Kidney (tissue), 13 donors: ENCODE measurements at regions not wholly inside any gene's neighbourhood (a gene's known extent, or its start where the extent isn't known, plus 50 kb on each side); places are given as distances from the start of the nearest gene placed in this dataset.
A peak's percentile ranks its signal among the peaks of the same experiment; 100 is the strongest.

Experiments used
- DNase-seq, 5 donors: peaks; one replicate each; pipeline ENCODE4 v3.0.0-alpha.2; 2013 to 2020
- FAIRE-seq: peaks from 2 replicates; lab custom pipeline; 2012; peaks lifted over from hg19 to GRCh38; lab: Jason Lieb, UNC
- H3K27ac ChIP-seq, 2 donors: one replicate each; pipeline ENCODE4 v1.7.0; 2013; ENCODE audit warnings: low read depth in 2 of 2, low read length in 2 of 2, inconsistent platforms in 1 of 2
- H3K27me3 ChIP-seq: one replicate; pipeline ENCODE4 v1.7.1; 2013; ENCODE audit warnings: low read length, inconsistent platforms; ENCODE audit not compliant: control insufficient read depth, insufficient read depth
- H3K36me3 ChIP-seq, 3 donors: one replicate each; pipeline versions ENCODE4 v1.7.0 to v1.7.1; 2013; ENCODE audit warnings: low read length in 3 of 3, control low read depth in 1 of 3, inconsistent platforms in 1 of 3; ENCODE audit not compliant: insufficient read depth in 3 of 3, control insufficient read depth in 2 of 3
- H3K4me1 ChIP-seq, 3 donors: one replicate each; pipeline versions ENCODE4 v1.7.0 to v1.7.1; 2013; ENCODE audit warnings: low read length in 3 of 3, inconsistent platforms in 1 of 3, low read depth in 1 of 3; ENCODE audit not compliant: control insufficient read depth in 2 of 3, insufficient read depth in 2 of 3
- H3K4me3 ChIP-seq, 3 donors: one replicate each; pipeline versions ENCODE4 v1.7.0 to v1.8.1; 2013; ENCODE audit warnings: low read length in 3 of 3, control low read depth in 1 of 3, inconsistent platforms in 1 of 3
- H3K9ac ChIP-seq, 3 donors: one replicate each; pipeline versions ENCODE4 v1.7.0 to v1.7.1; 2013; ENCODE audit warnings: low read length in 3 of 3, control low read depth in 1 of 3, inconsistent platforms in 1 of 3
- H3K9me3 ChIP-seq, 3 donors: one replicate each; pipeline versions ENCODE4 v1.7.0 to v1.7.1; 2013; ENCODE audit warnings: low read length in 3 of 3, control low read depth in 1 of 3, inconsistent platforms in 1 of 3; ENCODE audit not compliant: control insufficient read depth in 2 of 3, insufficient read depth in 1 of 3
- CTCF ChIP-seq: IDR thresholded peaks from 3 replicates; pipeline ENCODE4 v1.5.1; 2012; ENCODE audit warnings: mild to moderate bottlenecking, moderate library complexity, borderline replicate concordance; ENCODE audit not compliant: insufficient read depth; ENCODE audit errors: extremely low read depth
- intact Hi-C: fragments of 100-400 bp; cut with DNase I; formaldehyde crosslinking; loops from one replicate; pipeline ENCODE4 v1.11.1; 2022
- donor health status: control.
- donor health status: control.
- donor health status: control.
- donor health status: control.
- donor health status: control.
- donor health status: DM: yes; HTN: yes; CAD: no.
- donor health status: Normal renal cell carcinoma (clear cell type).

- Histone ChIP-seq H3K9me3 (no peaks in the 10 kb centered on the region), H3K9ac (no peak overlapping the region), H3K4me1 (peaks cover 0 to 13% (median 2%) of the 10 kb centered on the region in 3 donors), H3K27ac (no peak overlapping the region), H3K4me3 (no peak overlapping the region), H3K27me3 (no peaks in the 10 kb centered on the region), H3K36me3 (no peaks in the 10 kb centered on the region)
- DNase-seq (no peak), FAIRE-seq (no peak)
- intact Hi-C loops, result no loop called here
- TF ChIP-seq CTCF, result no peak
Observed at GRCh38 chr20:41782255-41782654, 164.1 kb upstream of the CHD6 start.

GRCh38 chr20:41776421-41776820 lies 158.2 kb upstream of the CHD6 start:
- H3K9ac ChIP-seq, result no peak overlapping the region
- FAIRE-seq (no peak), DNase-seq (peak in 1 of 5 donors; percentile 12)
- no peaks in the 10 kb centered on the region for H3K27me3 ChIP-seq
- no peaks in the 10 kb centered on the region for H3K4me1 ChIP-seq
- no peaks in the 10 kb centered on the region for H3K9me3 ChIP-seq
- no peaks in the 10 kb centered on the region for H3K36me3 ChIP-seq
- TF ChIP-seq CTCF, result no peak
- intact Hi-C loops, result no loop called here
- no peak overlapping the region for H3K27ac ChIP-seq
- H3K4me3 ChIP-seq, result no peak overlapping the region

- no peak for TF ChIP-seq CTCF
- H3K9ac ChIP-seq, result no peak overlapping the region
- H3K36me3 ChIP-seq, result no peaks in the 10 kb centered on the region
- no peaks in the 10 kb centered on the region for H3K4me1 ChIP-seq
- FAIRE-seq (no peak), DNase-seq (no peak)
- no peaks in the 10 kb centered on the region for H3K9me3 ChIP-seq
- intact Hi-C loops, result no loop called here
- H3K27me3 ChIP-seq, result no peaks in the 10 kb centered on the region
- H3K27ac ChIP-seq, result no peak overlapping the region
- H3K4me3 ChIP-seq, result no peak overlapping the region
Observed at GRCh38 chr20:41774291-41774690, 156.1 kb upstream of the CHD6 start.

- Histone ChIP-seq H3K36me3 (no peaks in the 10 kb centered on the region), H3K4me1 (no peaks in the 10 kb centered on the region), H3K27me3 (no peaks in the 10 kb centered on the region), H3K27ac (no peak overlapping the region), H3K9me3 (no peaks in the 10 kb centered on the region), H3K4me3 (no peak overlapping the region), H3K9ac (no peak overlapping the region)
- FAIRE-seq, result no peak
- TF ChIP-seq CTCF, result no peak
- DNase-seq, result no peak
- intact Hi-C loops, result no loop called here
Observed at GRCh38 chr20:41770965-41771364, 152.8 kb upstream of the CHD6 start.
